Stimulated activated naive CD8-positive, alpha-beta T cell treated with anti-CD3 and anti-CD28 coated beads, Interleukin-15, Interleukin-2, amounts not matched to agents 100 ng/mL and 50 ng/mL, for 24 hours (primary cell): ENCODE measurements at regions not wholly inside any gene's neighbourhood (a gene's known extent, or its start where the extent isn't known, plus 50 kb on each side); places are given as distances from the start of the nearest gene placed in this dataset.
"Not testable (repeated sequence)": the region's sequence is repeated elsewhere in the genome, so short reads cannot be mapped to it uniquely, and the experiment has no call there.

ENCODE experiments used
- H3K27ac Mint-ChIP-seq: one replicate; pipeline ENCODE4 v1.8.0; 2021; ENCODE audit warnings: mild to moderate bottlenecking, mixed read lengths
- H3K27me3 Mint-ChIP-seq: one replicate; pipeline ENCODE4 v1.8.0; 2021; ENCODE audit warnings: mixed read lengths
- H3K36me3 Mint-ChIP-seq: one replicate; pipeline ENCODE4 v1.8.0; 2021; ENCODE audit warnings: low read depth, mixed read lengths
- H3K4me1 Mint-ChIP-seq: one replicate; pipeline ENCODE4 v1.8.0; 2021; ENCODE audit warnings: low read depth, mixed read lengths
- H3K4me3 Mint-ChIP-seq: one replicate; pipeline ENCODE4 v1.8.0; 2021; ENCODE audit warnings: mild to moderate bottlenecking, mixed read lengths
- H3K9me3 Mint-ChIP-seq: one replicate; pipeline ENCODE4 v1.8.0; 2021; ENCODE audit warnings: mixed read lengths

- Mint-ChIP-seq H3K4me3 (peak overlapping the region; percentile 53), H3K4me1 (peaks cover 37% of the 10 kb centered on the region), H3K27ac (peak overlapping the region; percentile 82), H3K36me3 (peaks cover 9% of the 10 kb centered on the region), H3K9me3 (peaks cover 3% of the 10 kb centered on the region), H3K27me3 (peaks cover 13% of the 10 kb centered on the region)
Measured at GRCh38 chr6:786946-787763, 94.2 kb upstream of the EXOC2 start.

GRCh38 chr6:783966-784735 lies 91.2 kb upstream of the EXOC2 start:
- peaks cover 23% of the 10 kb centered on the region for H3K4me1 Mint-ChIP-seq
- H3K4me3 Mint-ChIP-seq, result no peak overlapping the region
- H3K27me3 Mint-ChIP-seq, result peaks cover 16% of the 10 kb centered on the region
- no peaks in the 10 kb centered on the region for H3K36me3 Mint-ChIP-seq
- H3K27ac Mint-ChIP-seq, result no peak overlapping the region
- no peaks in the 10 kb centered on the region for H3K9me3 Mint-ChIP-seq

GRCh38 chr6:782141-782540 lies 89.2 kb upstream of the EXOC2 start:
- Mint-ChIP-seq H3K4me3 (no peak overlapping the region), H3K27ac (no peak overlapping the region)

DNA sequence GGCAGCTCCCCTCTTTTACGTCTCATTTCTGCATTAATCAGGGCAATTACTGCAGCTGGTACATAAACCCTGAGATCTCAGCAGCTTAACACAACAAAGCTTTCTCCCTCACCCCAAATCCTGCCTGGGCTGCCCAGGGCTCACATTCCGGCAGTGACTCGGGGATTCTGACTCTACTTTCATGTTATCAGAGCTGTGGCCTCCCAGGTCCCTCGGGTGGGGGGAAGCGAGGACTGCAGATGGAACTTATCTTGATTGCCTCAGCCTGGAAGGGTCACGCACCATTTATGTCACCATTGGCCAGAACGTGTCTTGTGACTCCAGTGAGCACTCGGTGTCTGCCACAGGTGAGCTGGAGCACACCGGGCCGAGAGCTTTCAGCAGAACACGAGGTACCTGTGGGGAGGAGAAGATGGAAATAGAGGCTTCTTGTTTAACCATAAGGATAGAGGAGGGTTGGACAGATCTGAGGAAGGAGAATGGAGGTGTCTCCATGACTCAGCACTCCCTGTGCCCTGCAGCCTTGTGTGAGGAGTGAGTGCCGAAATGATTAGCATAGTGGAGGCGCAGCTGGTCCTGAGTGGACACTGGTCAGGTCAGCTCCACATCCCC lies 88.5 kb upstream of the EXOC2 start:
- Mint-ChIP-seq H3K9me3 (no peaks in the 10 kb centered on the region), H3K36me3 (no peaks in the 10 kb centered on the region), H3K4me1 (no peaks in the 10 kb centered on the region), H3K27ac (no peak overlapping the region), H3K4me3 (no peak overlapping the region), H3K27me3 (peaks cover 20% of the 10 kb centered on the region)

More at GRCh38 chr6:782141-782540, 89.2 kb upstream of the EXOC2 start:
- Mint-ChIP-seq H3K36me3 (no peaks in the 10 kb centered on the region), H3K9me3 (no peaks in the 10 kb centered on the region), H3K4me1 (peaks cover 5% of the 10 kb centered on the region), H3K27me3 (peaks cover 20% of the 10 kb centered on the region)

GRCh38 chr6:780706-781105 lies 87.8 kb upstream of the EXOC2 start:
- Mint-ChIP-seq H3K4me1 (no peaks in the 10 kb centered on the region), H3K36me3 (no peaks in the 10 kb centered on the region), H3K27me3 (peaks cover 20% of the 10 kb centered on the region), H3K27ac (no peak overlapping the region), H3K9me3 (no peaks in the 10 kb centered on the region), H3K4me3 (no peak overlapping the region)

- Mint-ChIP-seq H3K27me3 (peaks cover 40% of the 10 kb centered on the region), H3K4me1 (no peaks in the 10 kb centered on the region), H3K9me3 (no peaks in the 10 kb centered on the region), H3K27ac (no peak overlapping the region), H3K36me3 (no peaks in the 10 kb centered on the region), H3K4me3 (no peak overlapping the region)
Measured at GRCh38 chr6:776951-777350, 84.0 kb upstream of the EXOC2 start.

DNA sequence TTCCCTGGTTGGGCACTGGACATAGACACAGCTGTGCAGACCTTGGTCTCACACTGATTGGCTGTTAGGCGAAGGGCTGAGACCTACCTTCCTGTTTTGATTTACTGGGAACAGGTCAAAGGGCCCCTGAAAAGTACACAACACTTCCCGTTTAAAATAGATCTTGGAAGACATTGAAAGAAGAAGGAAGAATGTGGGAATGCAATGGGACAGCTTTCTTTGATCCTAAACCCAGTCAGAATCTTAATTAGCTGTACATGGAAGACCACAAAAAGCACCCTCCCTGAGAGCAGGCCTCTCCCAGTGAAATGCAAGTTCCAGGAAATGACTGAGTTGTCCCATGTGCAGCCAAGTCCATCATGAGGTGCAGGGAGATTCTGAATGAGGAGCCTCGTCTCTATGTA lies 83.6 kb upstream of the EXOC2 start:
- Mint-ChIP-seq H3K9me3 (no peaks in the 10 kb centered on the region), H3K27ac (no peak overlapping the region), H3K27me3 (peaks cover 36% of the 10 kb centered on the region), H3K4me3 (no peak overlapping the region), H3K36me3 (no peaks in the 10 kb centered on the region), H3K4me1 (no peaks in the 10 kb centered on the region)

DNA sequence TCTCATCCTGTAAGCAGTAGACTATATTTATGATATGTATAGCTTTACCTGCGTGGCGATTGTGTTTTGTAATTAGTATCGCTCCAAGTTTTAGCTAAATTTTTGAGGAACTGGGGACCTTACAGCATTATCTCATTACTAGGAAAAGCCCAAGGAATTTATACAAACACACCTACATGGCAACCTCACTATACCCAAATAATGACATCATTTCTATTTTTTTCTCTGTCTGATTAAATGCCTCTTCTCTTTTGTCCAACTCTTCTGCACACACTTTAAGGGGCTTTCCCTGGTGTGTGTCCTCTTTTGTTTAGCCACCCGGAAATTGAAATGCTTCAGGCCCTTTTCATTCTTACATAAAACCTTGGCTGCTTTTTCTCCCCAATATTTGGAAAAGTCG lies 82.9 kb upstream of the EXOC2 start:
- H3K27ac Mint-ChIP-seq, result no peak overlapping the region
- H3K4me1 Mint-ChIP-seq, result no peaks in the 10 kb centered on the region
- H3K27me3 Mint-ChIP-seq, result peaks cover 30% of the 10 kb centered on the region
- H3K36me3 Mint-ChIP-seq, result no peaks in the 10 kb centered on the region
- H3K9me3 Mint-ChIP-seq, result no peaks in the 10 kb centered on the region
- no peak overlapping the region for H3K4me3 Mint-ChIP-seq

DNA sequence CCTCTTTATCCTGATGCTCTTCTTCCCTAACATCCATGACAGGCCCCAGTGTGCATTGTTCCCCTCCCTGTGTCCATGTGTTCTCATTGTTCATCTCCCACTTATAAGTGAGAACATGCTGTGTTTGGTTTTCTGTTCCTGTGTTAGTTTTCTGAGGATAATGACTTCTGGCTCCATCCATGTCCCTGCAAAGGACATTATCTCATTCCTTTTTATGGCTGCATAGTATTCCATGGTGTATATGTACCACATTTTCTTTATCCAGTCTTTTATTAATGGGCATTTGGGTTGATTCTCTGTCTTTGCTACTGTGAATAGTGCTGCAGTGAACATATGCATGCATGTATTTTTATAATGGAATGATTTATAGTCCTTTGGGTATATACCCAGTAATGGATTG lies 78.7 kb upstream of the EXOC2 start:
- H3K36me3 Mint-ChIP-seq, H3K9me3 Mint-ChIP-seq, H3K4me1 Mint-ChIP-seq, H3K4me3 Mint-ChIP-seq, H3K27ac Mint-ChIP-seq: not testable (repeated sequence)
- peaks cover 45% of the 10 kb centered on the region for H3K27me3 Mint-ChIP-seq

GRCh38 chr6:767755-768512 lies 75.0 kb upstream of the EXOC2 start:
- Mint-ChIP-seq H3K27ac (no peak overlapping the region), H3K36me3 (no peaks in the 10 kb centered on the region), H3K4me1 (no peaks in the 10 kb centered on the region), H3K9me3 (no peaks in the 10 kb centered on the region), H3K27me3 (peaks cover 46% of the 10 kb centered on the region), H3K4me3 (no peak overlapping the region)

GRCh38 chr6:766625-767024 lies 73.7 kb upstream of the EXOC2 start:
- no peak overlapping the region for H3K27ac Mint-ChIP-seq
- no peaks in the 10 kb centered on the region for H3K36me3 Mint-ChIP-seq
- H3K4me3 Mint-ChIP-seq, result no peak overlapping the region
- no peaks in the 10 kb centered on the region for H3K9me3 Mint-ChIP-seq
- peaks cover 43% of the 10 kb centered on the region for H3K27me3 Mint-ChIP-seq
- no peaks in the 10 kb centered on the region for H3K4me1 Mint-ChIP-seq

DNA sequence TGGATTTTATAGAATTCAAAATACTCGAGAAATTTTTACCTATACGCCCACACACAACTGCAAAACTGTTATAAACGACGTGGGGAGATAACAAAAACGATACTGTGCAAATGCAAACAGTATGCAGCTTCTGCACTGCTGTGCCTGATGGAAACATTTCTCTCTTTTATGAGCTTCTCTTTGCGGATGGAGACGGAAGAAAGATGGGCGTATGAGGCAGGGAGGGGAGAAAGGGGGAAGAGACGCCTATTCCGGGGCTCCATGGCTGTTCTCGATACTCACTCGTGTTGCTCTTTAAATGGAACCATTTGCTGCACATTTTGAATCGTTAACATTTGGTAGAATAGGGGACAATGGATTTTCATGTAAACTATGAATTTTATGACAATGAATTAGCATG lies 69.1 kb upstream of the EXOC2 start:
- Mint-ChIP-seq H3K27ac (no peak overlapping the region), H3K27me3 (peaks cover 28% of the 10 kb centered on the region), H3K4me3 (no peak overlapping the region), H3K36me3 (no peaks in the 10 kb centered on the region), H3K4me1 (no peaks in the 10 kb centered on the region), H3K9me3 (no peaks in the 10 kb centered on the region)

DNA sequence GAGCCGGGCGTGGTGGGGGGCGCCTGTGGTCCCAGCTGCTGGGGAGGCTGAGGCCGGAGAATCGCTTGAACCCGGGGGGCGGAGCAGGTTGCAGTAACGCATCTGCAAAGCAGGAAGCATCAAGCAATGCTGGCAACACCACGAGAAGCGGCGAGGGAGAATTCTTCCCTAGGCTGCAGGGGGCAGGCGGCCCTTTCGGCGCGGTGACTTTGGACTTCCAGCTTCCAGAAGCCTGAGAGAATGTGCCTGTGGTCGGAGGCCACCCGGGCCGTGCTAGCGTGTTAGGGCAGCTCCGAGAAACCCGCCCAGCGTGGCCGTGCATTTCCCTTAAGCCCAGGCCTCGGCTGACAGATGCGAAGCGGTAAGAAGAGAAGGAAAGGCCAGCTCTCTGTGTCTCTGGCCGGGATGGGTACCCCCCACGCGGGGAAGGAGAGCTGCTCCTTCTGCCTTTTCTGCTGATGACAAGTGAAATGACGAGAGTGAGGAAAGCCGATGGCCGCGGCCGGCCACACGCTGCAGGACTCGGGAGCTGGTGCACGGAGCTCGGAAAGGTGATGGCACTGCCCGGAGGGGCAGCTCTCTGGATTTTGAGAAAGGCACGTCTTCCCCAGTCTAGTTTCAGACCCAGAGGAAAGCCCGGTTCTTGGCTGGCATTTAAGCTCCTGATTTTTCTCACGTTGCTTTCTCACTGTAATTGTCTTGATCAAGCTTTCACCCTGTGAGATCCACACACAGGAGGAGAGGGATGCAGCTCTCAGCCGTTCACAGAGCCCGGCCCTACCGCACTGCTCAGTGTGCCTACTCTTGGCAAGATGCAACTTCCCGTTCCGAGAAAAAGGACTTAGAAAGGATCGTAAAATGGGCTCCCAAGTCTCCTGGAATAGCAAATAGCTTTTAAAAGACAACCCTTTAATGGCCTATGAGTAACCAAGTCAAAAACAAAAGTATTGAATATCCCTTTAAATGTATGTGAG lies 68.3 kb upstream of the EXOC2 start:
- Mint-ChIP-seq H3K36me3 (no peaks in the 10 kb centered on the region), H3K4me3 (no peak overlapping the region), H3K4me1 (no peaks in the 10 kb centered on the region), H3K27me3 (peaks cover 22% of the 10 kb centered on the region), H3K27ac (no peak overlapping the region), H3K9me3 (no peaks in the 10 kb centered on the region)

GRCh38 chr6:759729-760128 lies 66.8 kb upstream of the EXOC2 start:
- Mint-ChIP-seq H3K9me3 (no peaks in the 10 kb centered on the region), H3K27ac (no peak overlapping the region), H3K4me3 (no peak overlapping the region), H3K36me3 (no peaks in the 10 kb centered on the region), H3K4me1 (no peaks in the 10 kb centered on the region), H3K27me3 (peaks cover 18% of the 10 kb centered on the region)
